ENCODE measurements at regions not wholly inside any gene's neighbourhood (a gene's known extent, or its start where the extent isn't known, plus 50 kb on each side); places are given as distances from the start of the nearest gene placed in this dataset.
"Not testable (repeated sequence)": the region's sequence is repeated elsewhere in the genome, so short reads cannot be mapped to it uniquely, and the experiment has no call there.

GRCh38 chr6:54564188-54564587 is 255.9 kb downstream of the TINAG start:
- not testable (repeated sequence) for DNase-seq (ENCODE audit: low read depth in 2 of 2)

DNA sequence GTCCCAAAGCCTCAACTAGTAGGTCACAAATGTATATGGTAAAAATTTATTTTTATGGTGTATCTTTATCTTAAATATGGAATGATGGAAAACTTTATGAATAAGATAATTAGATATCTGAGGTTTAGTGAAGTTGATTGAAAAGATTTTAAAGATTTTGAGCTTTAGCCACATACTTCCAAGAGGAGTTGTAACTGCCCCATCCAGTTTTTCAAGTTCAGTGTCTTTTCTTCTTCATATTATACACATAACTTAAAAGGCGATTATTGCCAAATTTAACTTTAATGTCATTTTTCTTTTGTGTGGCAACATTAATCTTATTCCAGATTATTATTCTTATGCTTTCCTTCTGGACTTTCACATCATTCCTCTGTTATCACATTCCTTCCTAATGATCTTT is 266.4 kb downstream of the TINAG start:
- no peak for DNase-seq (ENCODE audit: low read depth in 2 of 2)

- DNase-seq (ENCODE audit: low read depth in 2 of 2) = no peak
Measured at GRCh38 chr6:54578261-54578660, 268.3 kb upstream of the FAM83B start.

DNA sequence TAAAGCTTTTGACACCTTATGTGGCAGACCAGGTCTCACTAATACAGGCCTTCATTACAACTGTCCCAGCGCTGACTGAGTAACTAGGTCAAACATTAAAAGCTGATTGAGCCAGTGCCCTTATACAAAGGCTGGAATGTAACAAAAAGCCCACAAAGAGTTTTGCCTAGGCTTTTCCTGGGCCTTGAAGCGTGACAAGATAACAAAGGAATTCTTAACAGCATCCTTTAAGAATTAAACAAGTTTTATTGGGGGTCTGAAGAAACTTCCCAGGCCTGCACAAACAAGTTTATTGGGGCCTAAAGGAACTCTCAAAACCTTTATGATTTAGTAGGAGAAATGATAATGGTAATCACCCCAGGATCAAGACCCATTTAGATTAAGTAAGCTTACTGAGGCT is 267.6 kb upstream of the FAM83B start:
- no peak for DNase-seq (ENCODE audit: low read depth in 2 of 2)

DNA sequence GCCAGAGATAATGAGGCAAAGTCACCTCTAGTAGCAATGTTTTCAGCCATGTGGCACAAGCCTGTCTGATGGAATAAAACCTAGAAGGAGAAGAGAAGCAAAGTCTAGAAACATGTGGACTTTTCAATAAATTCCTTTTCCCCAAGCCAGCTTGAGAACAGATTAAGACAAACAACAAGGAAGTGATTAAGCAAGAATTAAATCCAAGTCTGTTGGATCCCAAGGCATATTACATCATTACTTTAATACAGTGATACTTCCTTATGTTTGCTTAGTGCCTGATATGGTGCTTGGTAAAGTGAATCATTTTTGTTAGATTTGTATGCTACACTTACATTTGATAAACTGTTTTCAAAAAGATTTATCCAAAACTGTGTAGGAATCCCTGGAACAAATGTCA is 260.3 kb upstream of the FAM83B start:
- no peak for DNase-seq (ENCODE audit: low read depth in 2 of 2)

DNA sequence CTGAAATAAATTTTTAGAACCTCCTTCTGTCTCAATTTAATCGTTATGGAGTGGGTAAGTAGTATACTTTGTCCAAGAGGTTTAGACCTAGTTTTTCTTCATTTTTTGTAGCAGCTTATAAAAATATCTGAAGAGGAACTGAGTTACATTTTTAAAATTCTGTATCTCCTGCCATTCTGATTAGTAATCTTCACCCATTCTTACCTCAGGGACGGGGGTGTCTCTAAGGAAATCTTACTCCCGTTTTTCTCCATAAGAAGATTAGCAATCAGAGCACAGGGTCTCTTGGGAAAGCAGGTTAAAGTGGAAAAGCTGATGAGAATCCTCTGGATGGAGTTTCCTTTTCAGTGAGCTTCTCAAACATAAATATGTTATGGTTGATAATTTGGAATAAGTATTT is 259.3 kb upstream of the FAM83B start:
- no peak for DNase-seq (ENCODE audit: low read depth in 2 of 2)

- DNase-seq (ENCODE audit: low read depth in 2 of 2) = no peak
Measured at GRCh38 chr6:54588176-54588575, 258.4 kb upstream of the FAM83B start.

GRCh38 chr6:54595844-54596243 is 250.7 kb upstream of the FAM83B start:
- DNase-seq (ENCODE audit: low read depth in 2 of 2) = no peak

- DNase-seq (ENCODE audit: low read depth in 2 of 2) = no peak
Measured at GRCh38 chr6:54598787-54599313, 247.7 kb upstream of the FAM83B start.

DNA sequence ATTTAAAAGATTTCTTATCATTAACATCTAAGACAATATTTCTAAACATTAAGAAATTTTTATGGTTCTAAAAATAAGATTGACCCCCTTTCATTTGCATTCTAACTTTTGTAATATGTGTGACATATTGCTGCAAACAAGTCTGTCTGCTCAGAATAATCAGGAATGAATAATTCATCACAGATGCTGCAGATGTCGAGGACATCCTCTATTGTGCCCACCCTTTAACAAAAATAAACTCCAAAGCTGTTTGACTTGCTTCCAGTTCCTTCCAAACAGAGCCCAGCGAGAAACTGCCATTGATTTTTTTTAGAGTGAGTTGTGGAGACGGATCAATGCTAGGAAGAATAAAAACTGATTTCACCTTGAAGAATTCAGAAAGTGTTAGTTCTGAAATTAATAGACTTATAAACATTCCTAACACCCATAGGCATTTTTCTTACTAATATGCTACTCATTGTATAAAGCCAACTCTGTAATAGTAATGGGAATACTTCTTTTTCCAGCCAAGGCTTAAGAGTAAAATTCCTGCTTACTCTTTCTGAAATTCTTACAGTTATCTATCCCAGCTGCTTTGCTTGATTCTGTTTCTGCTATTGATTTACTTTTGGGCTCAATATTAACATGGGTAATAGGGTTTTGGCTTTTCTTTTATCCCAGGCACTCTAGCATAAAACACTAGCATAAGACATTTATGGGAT is 244.8 kb upstream of the FAM83B start:
- DNase-seq (ENCODE audit: low read depth in 2 of 2) = no peak

- DNase-seq (ENCODE audit: low read depth in 2 of 2) = no peak
Measured at GRCh38 chr6:54602591-54602990, 244.0 kb upstream of the FAM83B start.

DNA sequence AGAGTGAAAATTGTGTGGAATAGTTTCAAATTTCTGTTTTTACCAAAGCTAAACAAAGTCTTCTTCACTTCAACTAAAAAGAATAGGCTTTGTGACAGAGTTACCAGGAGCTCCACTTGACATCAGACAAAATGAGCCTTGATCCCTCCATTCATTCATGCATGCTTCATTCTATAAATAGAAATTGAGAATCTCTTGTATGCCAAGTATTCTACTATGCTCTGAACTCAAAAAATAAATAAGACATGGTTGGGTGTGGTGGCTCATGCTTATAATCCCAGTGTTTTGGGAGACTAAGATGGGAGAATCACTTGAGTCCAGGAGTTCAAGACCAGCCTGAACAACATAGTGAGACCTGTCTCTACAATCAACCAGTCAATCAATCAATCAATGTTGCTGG is 236.6 kb upstream of the FAM83B start:
- DNase-seq (ENCODE audit: low read depth in 2 of 2) = no peak

- no peak for DNase-seq (ENCODE audit: low read depth in 2 of 2)
Measured at GRCh38 chr6:54613596-54613995, 233.0 kb upstream of the FAM83B start.

GRCh38 chr6:54614499-54615195 is 231.9 kb upstream of the FAM83B start:
- DNase-seq (ENCODE audit: low read depth in 2 of 2) = no peak

- DNase-seq (ENCODE audit: low read depth in 2 of 2) = no peak
Measured at GRCh38 chr6:54617730-54618129, 228.8 kb upstream of the FAM83B start.

- DNase-seq (ENCODE audit: low read depth in 2 of 2) = no peak
Measured at GRCh38 chr6:54618572-54618971, 228.0 kb upstream of the FAM83B start.

DNA sequence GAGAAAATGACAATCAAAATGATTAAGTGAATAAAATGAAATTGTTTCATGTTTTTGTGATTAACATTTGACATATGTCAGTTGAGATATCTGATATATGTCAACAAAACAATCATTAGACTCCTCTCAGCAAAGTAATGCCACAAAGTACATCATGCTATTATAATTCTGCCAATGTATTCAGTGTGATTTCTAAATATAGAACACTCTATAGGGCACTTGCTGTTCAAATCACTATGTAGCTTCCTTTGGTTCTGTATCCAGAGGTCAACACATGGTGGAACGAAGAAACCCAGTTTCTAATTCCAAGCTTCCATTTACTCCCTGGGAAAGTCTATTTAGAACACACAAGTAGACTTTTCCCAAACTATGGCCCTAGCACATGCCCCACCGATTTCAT is 227.5 kb upstream of the FAM83B start:
- DNase-seq (ENCODE audit: low read depth in 2 of 2) = no peak

GRCh38 chr6:54621285-54621684 is 225.3 kb upstream of the FAM83B start:
- no peak for DNase-seq (ENCODE audit: low read depth in 2 of 2)

DNA sequence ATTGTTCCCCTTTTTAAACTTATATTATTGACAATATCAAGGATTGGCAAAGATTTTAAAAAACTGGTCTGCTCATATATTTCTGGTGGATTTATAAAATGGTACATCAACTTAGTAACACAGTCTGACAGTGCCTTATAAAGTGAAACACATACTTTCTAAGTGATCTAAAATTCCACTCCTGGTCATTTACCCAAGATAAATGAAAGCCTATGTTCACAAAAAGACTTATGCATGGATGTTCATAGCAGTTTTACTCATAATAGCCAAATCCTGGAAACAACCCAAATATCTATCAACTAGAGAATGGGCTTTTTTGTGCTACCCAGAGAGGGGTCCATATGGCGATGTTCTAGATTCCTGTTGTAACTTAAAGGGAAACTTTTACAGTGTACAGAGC is 222.4 kb upstream of the FAM83B start:
- DNase-seq (ENCODE audit: low read depth in 2 of 2) = no peak

- DNase-seq (ENCODE audit: low read depth in 2 of 2) = no peak
Measured at GRCh38 chr6:54624779-54625178, 221.8 kb upstream of the FAM83B start.

DNA sequence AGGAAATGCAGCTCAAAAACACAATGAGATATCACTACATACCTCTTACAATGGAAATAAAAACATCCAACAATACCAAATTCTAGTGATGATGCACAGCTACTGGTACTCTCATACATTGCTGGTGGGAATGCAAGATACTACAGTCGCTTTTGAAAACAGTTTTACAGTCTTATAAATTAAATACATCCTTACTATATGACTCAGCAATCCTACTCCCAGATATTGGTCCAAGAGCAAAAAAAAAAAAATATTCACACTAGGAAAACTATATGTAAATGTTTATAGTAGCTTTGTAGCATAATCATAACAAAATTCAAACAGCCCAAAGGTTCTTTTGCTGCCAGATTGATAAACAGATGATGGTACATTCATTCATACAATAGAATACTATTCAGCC is 217.4 kb upstream of the FAM83B start:
- DNase-seq (ENCODE audit: low read depth in 2 of 2) = no peak

GRCh38 chr6:54632984-54633565 is 213.5 kb upstream of the FAM83B start:
- DNase-seq (ENCODE audit: low read depth in 2 of 2) = no peak

- no peak for DNase-seq (ENCODE audit: low read depth in 2 of 2)
Measured at GRCh38 chr6:54633601-54634000, 213.0 kb upstream of the FAM83B start.

Data from stimulated activated CD8-positive, alpha-beta memory T cell treated with anti-CD3 and anti-CD28 coated beads, Interleukin-7, amount 100 ng/mL, for 4 hours (primary cell).